Right lobe of liver (tissue), 6 donors: ENCODE measurements at regions not wholly inside any gene's neighbourhood (a gene's known extent, or its start where the extent isn't known, plus 50 kb on each side); places are given as distances from the start of the nearest gene placed in this dataset.

ENCODE experiments used
- ATAC-seq, 4 donors: fragments of 200-7000 bp; cut with Tn5 transposase; one replicate each; pipeline ENCODE4 v1.9.1; 2020; ENCODE audit warnings: mild to moderate bottlenecking in 4 of 4, moderate library complexity in 4 of 4
- DNase-seq, 3 donors: peaks; one replicate each; pipeline ENCODE4 v3.0.0-alpha.2; 2020
- H3K27ac ChIP-seq, 3 donors: fragments of 200-600 bp; one replicate each; pipeline ENCODE4 v1.8.0; 2022
- H3K27me3 ChIP-seq, 2 donors: fragments of 200-600 bp; one replicate each; pipeline ENCODE4 v1.8.0; 2022
- H3K36me3 ChIP-seq, 4 donors: fragments of 200-600 bp; sonication (generic) in 1 of 4; one replicate each; pipeline versions ENCODE4 v1.5.1 to v1.8.0; 2017 to 2022; ENCODE audit warnings: control low read depth in 1 of 4
- H3K4me1 ChIP-seq, 4 donors: fragments of 200-600 bp; sonication (generic) in 1 of 4; one replicate each; pipeline versions ENCODE4 v1.5.1 to v1.8.0; 2017 to 2022; ENCODE audit warnings: control low read depth in 1 of 4
- H3K4me3 ChIP-seq, 3 donors: fragments of 200-600 bp; one replicate each; pipeline ENCODE4 v1.8.0; 2022
- H3K9me3 ChIP-seq, 4 donors: fragments of 200-600 bp; sonication (generic) in 1 of 4; one replicate each; pipeline versions ENCODE4 v1.5.1 to v1.8.0; 2017 to 2022; ENCODE audit warnings: control low read depth in 1 of 4
- POLR2A ChIP-seq: fragments of 450-650 bp; IDR thresholded peaks from one replicate; pipeline ENCODE4 v1.6.1; 2017; ENCODE audit warnings: antibody characterized with exemption, mild to moderate bottlenecking
- WGBS: methylation state at CpG from one replicate; pipeline ENCODE4 v1.1.6; 2018; ENCODE audit warnings: low coverage, low lambda C conversion rate; ENCODE audit not compliant: insufficient coverage; ENCODE audit errors: missing lambda C conversion rate; 5-methylcytosine and 5-hydroxymethylcytosine counted together
- intact Hi-C, 2 donors: fragments of 100-400 bp; cut with DNase I; formaldehyde crosslinking; loops; one replicate each; pipeline versions ENCODE4 v1.11.2 to v1.14.1; 2022
- microRNA counts: library from miRNA; unstranded; fragments of <30 nt; microRNA quantifications from one replicate; lab custom pipeline; 2016
- microRNA-seq, 2 donors: library from miRNA; unstranded; fragments of <30 nt; microRNA quantifications; one replicate each; pipeline ENCODE4, GENCODE V29; 2019 to 2020
- small RNA-seq, 2 experiments: library from RNA; depleted of rRNA; stranded (forward); fragments of <200 nt; gene quantifications; one replicate each; pipeline ENCODE3, GENCODE V24; 2016
- TF ChIP-seq, protein P1 (sequence below), 4 donors: fragments of 200-600 bp in 3 of 4; fragments of 450-650 bp in 1 of 4; IDR thresholded peaks; one replicate each; pipeline versions ENCODE4 v1.5.1 to v1.8.0; 2016 to 2022; ENCODE audit warnings: antibody characterized with exemption in 4 of 4, mild to moderate bottlenecking in 2 of 4
- donor health status: DM: no; HTN: yes; CAD: no.
- donor health status: DM: no; HTN: no; CAD: no.
- donor health status: DM: no; HTN: no; CAD: no.
- donor health status: DM: no; HTN: yes; CAD: no.
- donor health status: DM: no; HTN: yes; CAD: no.

DNA sequence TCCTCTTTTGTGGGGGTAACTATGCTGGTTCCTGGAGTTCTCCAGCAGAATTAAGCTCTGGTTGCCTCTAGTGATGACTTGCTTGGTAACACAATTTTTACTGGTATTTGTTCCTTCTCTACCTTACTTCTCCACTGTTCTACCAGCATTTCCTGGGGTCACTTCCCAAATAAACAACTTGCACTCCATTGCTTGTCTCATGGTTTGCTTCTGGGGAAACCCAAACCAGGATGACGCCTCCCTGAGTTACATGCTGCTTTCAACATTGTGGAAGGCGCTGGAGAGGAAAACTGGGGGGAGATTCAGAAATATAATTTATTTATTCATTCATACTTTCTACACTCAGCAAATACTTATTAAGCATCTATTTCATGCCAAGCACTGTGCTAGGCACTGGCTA lies 55.3 kb upstream of the AK4 start:
- DNase-seq (no peak), ATAC-seq (no peak)
- Histone ChIP-seq H3K27me3 (no peaks in the 10 kb centered on the region), H3K9me3 (no peaks in the 10 kb centered on the region), H3K4me1 (no peaks in the 10 kb centered on the region), H3K36me3 (no peaks in the 10 kb centered on the region), H3K27ac (no peak overlapping the region), H3K4me3 (no peak overlapping the region)
- TF ChIP-seq, protein P1, sequence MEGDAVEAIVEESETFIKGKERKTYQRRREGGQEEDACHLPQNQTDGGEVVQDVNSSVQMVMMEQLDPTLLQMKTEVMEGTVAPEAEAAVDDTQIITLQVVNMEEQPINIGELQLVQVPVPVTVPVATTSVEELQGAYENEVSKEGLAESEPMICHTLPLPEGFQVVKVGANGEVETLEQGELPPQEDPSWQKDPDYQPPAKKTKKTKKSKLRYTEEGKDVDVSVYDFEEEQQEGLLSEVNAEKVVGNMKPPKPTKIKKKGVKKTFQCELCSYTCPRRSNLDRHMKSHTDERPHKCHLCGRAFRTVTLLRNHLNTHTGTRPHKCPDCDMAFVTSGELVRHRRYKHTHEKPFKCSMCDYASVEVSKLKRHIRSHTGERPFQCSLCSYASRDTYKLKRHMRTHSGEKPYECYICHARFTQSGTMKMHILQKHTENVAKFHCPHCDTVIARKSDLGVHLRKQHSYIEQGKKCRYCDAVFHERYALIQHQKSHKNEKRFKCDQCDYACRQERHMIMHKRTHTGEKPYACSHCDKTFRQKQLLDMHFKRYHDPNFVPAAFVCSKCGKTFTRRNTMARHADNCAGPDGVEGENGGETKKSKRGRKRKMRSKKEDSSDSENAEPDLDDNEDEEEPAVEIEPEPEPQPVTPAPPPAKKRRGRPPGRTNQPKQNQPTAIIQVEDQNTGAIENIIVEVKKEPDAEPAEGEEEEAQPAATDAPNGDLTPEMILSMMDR (IDR thresholded peaks at IDR 0.05), result no peak
- no peak for TF ChIP-seq POLR2A
- 67% methylated on average over 1 of the region's 2 CpGs for WGBS
- intact Hi-C loops, result no loop called here

DNA sequence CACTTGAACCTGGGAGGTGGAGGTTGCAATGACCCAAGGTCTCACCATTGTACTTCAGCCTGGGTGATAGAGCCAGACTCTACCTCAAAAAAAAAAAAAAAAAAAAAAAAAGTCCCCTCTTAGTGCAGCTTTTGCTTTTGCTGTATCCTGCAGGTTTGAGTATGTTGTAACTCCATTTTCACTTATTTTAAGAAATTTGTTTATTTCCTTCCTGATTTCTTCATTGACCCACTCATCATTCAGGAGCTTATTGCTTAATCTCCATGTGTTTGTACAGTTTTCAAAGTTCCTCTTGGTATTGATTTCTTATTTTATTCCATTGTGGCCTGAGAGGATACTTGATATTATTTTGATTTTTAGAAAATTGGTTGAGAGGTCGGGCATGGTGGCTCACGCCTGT lies 50.9 kb upstream of the AK4 start:
- no peak for TF ChIP-seq POLR2A
- TF ChIP-seq, protein P1 (IDR thresholded peaks at IDR 0.05), result no peak
- Histone ChIP-seq H3K9me3 (no peaks in the 10 kb centered on the region), H3K27ac (no peak overlapping the region), H3K4me1 (no peaks in the 10 kb centered on the region), H3K27me3 (no peaks in the 10 kb centered on the region), H3K36me3 (no peaks in the 10 kb centered on the region), H3K4me3 (no peak overlapping the region)
- DNase-seq (no peak), ATAC-seq (no peak)
- intact Hi-C loops, result no loop called here
- 65% methylated on average over 2 of the region's 2 CpGs for WGBS

MicroRNAs in the stretch of these regions (microRNA counts, 767-probe panel; counts per million panel counts)
- microRNA hsa-miR-101-3p (lab: Ali Mortazavi, UCI), result 237 counts per million

Small RNA genes in the stretch of these regions (microRNA-seq; reads per million reads assigned to microRNA genes)
- gene MIR101-1 (6.4 to 11.6 reads per million in 2 donors), gene MIR3671 (0 reads per million in 2 donors)

Small RNA genes in the stretch of these regions (small RNA-seq; reads per million reads assigned to genes)
- gene MIR101-1 (2.6 to 2.7 reads per million in 2 experiments), gene MIR3671 (0 reads per million in 2 experiments), gene MRPS21P1 (0 reads per million in 2 experiments), gene RNU6-1176P (0 reads per million in 2 experiments)
